ENCODE measurements at regions not wholly inside any gene's neighbourhood (a gene's known extent, or its start where the extent isn't known, plus 50 kb on each side); places are given as distances from the start of the nearest gene placed in this dataset.

DNA sequence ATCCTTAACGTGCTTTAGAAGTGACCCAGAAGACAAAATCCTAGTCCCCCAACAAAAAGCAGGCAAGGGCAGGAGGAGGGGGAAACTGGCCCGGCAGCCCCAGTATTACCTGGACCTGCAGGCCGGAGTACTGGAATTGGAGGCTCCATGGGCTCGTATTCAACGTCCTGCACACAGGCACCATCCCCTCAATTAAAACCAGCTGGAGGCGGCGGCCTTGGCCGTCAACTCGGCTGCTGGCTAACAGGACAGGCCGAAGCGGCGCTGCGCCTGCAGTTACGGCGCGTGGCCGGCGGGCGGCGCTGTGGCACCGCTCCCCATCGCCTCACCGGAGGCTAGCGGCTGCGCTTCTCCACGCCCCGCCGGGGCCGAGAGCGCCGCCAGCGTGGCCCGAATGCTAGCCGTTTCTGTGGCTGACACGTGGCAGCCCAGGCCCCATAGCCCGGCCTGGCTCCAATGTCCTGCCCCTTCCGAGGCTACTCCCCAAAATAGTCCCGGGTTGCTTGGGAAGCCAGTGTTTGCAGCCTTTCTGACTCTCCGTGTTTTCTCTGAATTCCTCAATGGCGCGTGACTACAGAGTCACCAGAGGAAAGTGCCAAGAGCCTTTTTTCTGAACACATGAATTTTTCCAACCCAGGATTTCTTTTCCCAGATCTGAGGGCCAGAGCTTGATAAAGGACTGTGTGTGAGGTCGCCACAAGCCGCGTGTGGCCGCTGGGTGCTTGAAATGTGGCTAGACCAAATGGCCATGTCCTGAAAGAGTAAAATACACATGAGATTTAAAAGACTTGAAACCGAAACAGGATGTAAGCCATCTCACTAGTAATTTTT, 82.5 kb downstream of the HHIPL2 start:
- H4K8ac ChIP-seq (replicated peaks; ENCODE audit: insufficient read length, low read depth, low read length), result no peak overlapping the region
- H3K9me3 ChIP-seq (ENCODE audit: control insufficient read depth, low read depth, low read length), result no peaks in the 10 kb centered on the region
- H2BK5ac ChIP-seq (ENCODE audit: insufficient read length, low read length), result no peak overlapping the region
- no peak overlapping the region for H2AK5ac ChIP-seq (ENCODE audit: insufficient read length, low read length)
- H3K27me3 Mint-ChIP-seq (ENCODE audit: low read depth), result peaks cover 13% of the 10 kb centered on the region
- H2AFZ ChIP-seq (ENCODE audit: low read length), result peak overlapping the region; percentile 35
- H2BK120ac ChIP-seq (ENCODE audit: low read depth, low read length, poor library complexity, severe bottlenecking), result no peak overlapping the region
- peak overlapping the region; percentile 49 for H3K9ac ChIP-seq (ENCODE audit: extremely low read depth, insufficient read length, low read length)
- WGBS (ENCODE audit: extremely low coverage, insufficient read length, low lambda C conversion rate), result no CpG with 5 or more reads among the region's 46 CpGs
- no peak overlapping the region for H3K4ac ChIP-seq (ENCODE audit: low read depth, low read length)
- no peak overlapping the region for H2BK20ac ChIP-seq (ENCODE audit: low read depth, low read length, poor library complexity, severe bottlenecking)
- DNase-seq, result peak; percentile 95
- H3K23ac ChIP-seq (ENCODE audit: insufficient read length, low read depth, low read length), result no peak overlapping the region
- H4K91ac ChIP-seq (ENCODE audit: insufficient read length, low read depth, low read length), result no peak overlapping the region
- H4K20me1 ChIP-seq (ENCODE audit: control insufficient read depth, insufficient read depth, insufficient read length), result no peaks in the 10 kb centered on the region
- H3K14ac ChIP-seq (ENCODE audit: insufficient read depth, low read length), result peak overlapping the region; percentile 44; the same call in 1 of the 2 replicates
- H4K5ac ChIP-seq (ENCODE audit: insufficient read length, low read depth, low read length), result no peak overlapping the region
- no peaks in the 10 kb centered on the region; a peak in 1 of 7 replicates for H3K36me3 Mint-ChIP-seq (ENCODE audit: insufficient read depth in 1 of 3, low read depth in 3 of 3)
- no peak overlapping the region for H2BK15ac ChIP-seq (ENCODE audit: low read depth, low read length)
- H3K27ac ChIP-seq (ENCODE audit: insufficient read length, low read depth, low read length), result no peak overlapping the region
- H3K4me2 ChIP-seq (ENCODE audit: insufficient read depth, insufficient read length, low read length), result peak overlapping the region; percentile 52
- H3K4me1 ChIP-seq (ENCODE audit: insufficient read depth, low read length), result no peaks in the 10 kb centered on the region
- peak overlapping the region; percentile 60 to 99 (median 96); a peak in 6 of 7 replicates for H3K27ac Mint-ChIP-seq
- no peaks in the 10 kb centered on the region for H3K23me2 ChIP-seq (ENCODE audit: insufficient read length, low read depth, low read length, poor library complexity, severe bottlenecking)
- no peaks in the 10 kb centered on the region for H3K79me2 ChIP-seq (ENCODE audit: insufficient read depth, low read length)
- H3K56ac ChIP-seq (ENCODE audit: insufficient read length, low read depth, low read length), result no peak overlapping the region
- H3K79me1 ChIP-seq (ENCODE audit: insufficient read depth, low read depth, low read length, poor library complexity, severe bottlenecking), result no peaks in the 10 kb centered on the region
- H3K4me3 Mint-ChIP-seq, result peak overlapping the region; percentile 74 to 86
- no peak overlapping the region for H2BK12ac ChIP-seq (ENCODE audit: insufficient read length, low read depth, low read length)
- TF ChIP-seq CTCF (conservative IDR thresholded peaks at IDR 0.05), result peak; percentile 100
- H3K4me1 Mint-ChIP-seq, result peaks cover 3 to 7% of the 10 kb centered on the region in 2 experiments; a peak in 3 of 4 replicates
- peak overlapping the region; percentile 32 for H3K18ac ChIP-seq (ENCODE audit: insufficient read length, low read depth, low read length)
- H3T11ph ChIP-seq (ENCODE audit: low read length), result no peak overlapping the region
- no peaks in the 10 kb centered on the region; the same call in 1 of the 2 replicates for H3K27me3 ChIP-seq (ENCODE audit: insufficient read depth, low read length)
- peaks cover 0 to 3% of the 10 kb centered on the region in 2 experiments; a peak in 2 of 5 replicates for H3K9me3 Mint-ChIP-seq
